H9 (cell line): ENCODE measurements at regions not wholly inside any gene's neighbourhood (a gene's known extent, or its start where the extent isn't known, plus 50 kb on each side); places are given as distances from the start of the nearest gene placed in this dataset.

Experiments
- DNase-seq: peaks from one replicate; pipeline ENCODE4 v3.0.0-alpha.2; 2017
- H2AFZ ChIP-seq: one replicate; pipeline ENCODE4 v1.6.1; 2013; ENCODE audit warnings: mild to moderate bottlenecking, low read length, control low read depth, moderate library complexity
- H2AK5ac ChIP-seq: 2 replicates; pipeline ENCODE4 v1.6.1; 2013; ENCODE audit warnings: low read length, control low read depth, mixed read lengths; ENCODE audit not compliant: insufficient read length
- H2BK120ac ChIP-seq: one replicate; pipeline ENCODE4 v1.6.1; 2013; ENCODE audit warnings: low read depth, mild to moderate bottlenecking, low read length, control low read depth, inconsistent platforms; ENCODE audit not compliant: poor library complexity, severe bottlenecking
- H2BK12ac ChIP-seq: 2 replicates; pipeline ENCODE4 v1.6.1; 2013; ENCODE audit warnings: low read length, control low read depth, mixed read lengths, low read depth; ENCODE audit not compliant: insufficient read length
- H2BK15ac ChIP-seq: 2 replicates; pipeline ENCODE4 v1.6.1; 2013; ENCODE audit warnings: low read depth, low read length, control low read depth
- H2BK20ac ChIP-seq: one replicate; pipeline ENCODE4 v1.6.1; 2013; ENCODE audit warnings: low read depth, mild to moderate bottlenecking, low read length, control low read depth, inconsistent platforms; ENCODE audit not compliant: poor library complexity, severe bottlenecking
- H2BK5ac ChIP-seq: 2 replicates; pipeline ENCODE4 v1.6.1; 2013; ENCODE audit warnings: low read length, control low read depth, mixed read lengths; ENCODE audit not compliant: insufficient read length
- H3K14ac ChIP-seq: 2 replicates; pipeline ENCODE4 v1.6.1; 2013; ENCODE audit warnings: low read length, control low read depth; ENCODE audit not compliant: insufficient read depth
- H3K18ac ChIP-seq: 2 replicates; pipeline ENCODE4 v1.6.1; 2013; ENCODE audit warnings: low read depth, mild to moderate bottlenecking, mixed read lengths, low read length, control low read depth; ENCODE audit not compliant: insufficient read length
- H3K23ac ChIP-seq: 2 replicates; pipeline ENCODE4 v1.6.1; 2013; ENCODE audit warnings: low read length, control low read depth, mixed read lengths, low read depth; ENCODE audit not compliant: insufficient read length
- H3K23me2 ChIP-seq: 2 replicates; pipeline ENCODE4 v1.6.1; 2013; ENCODE audit warnings: low read depth, mild to moderate bottlenecking, mixed read lengths, low read length, control low read depth; ENCODE audit not compliant: insufficient read length, poor library complexity, severe bottlenecking
- H3K27ac ChIP-seq: 2 replicates; pipeline ENCODE4 v1.5.1; 2013; ENCODE audit warnings: low read length, control low read depth, mixed read lengths, low read depth; ENCODE audit not compliant: insufficient read length
- H3K27me3 ChIP-seq: 2 replicates; pipeline ENCODE4 v1.6.1; 2013; ENCODE audit warnings: low read length, control low read depth, inconsistent platforms; ENCODE audit not compliant: insufficient read depth
- H3K4ac ChIP-seq: 2 replicates; pipeline ENCODE4 v1.6.1; 2013; ENCODE audit warnings: low read depth, mild to moderate bottlenecking, control low read depth, inconsistent platforms, low read length, moderate library complexity
- H3K4me1 ChIP-seq: 2 replicates; pipeline ENCODE4 v1.6.1; 2013; ENCODE audit warnings: low read length, control low read depth, inconsistent platforms; ENCODE audit not compliant: insufficient read depth
- H3K4me2 ChIP-seq: 2 replicates; pipeline ENCODE4 v1.6.1; 2013; ENCODE audit warnings: low read length, control low read depth, mixed read lengths; ENCODE audit not compliant: insufficient read length, insufficient read depth
- H3K56ac ChIP-seq: 2 replicates; pipeline ENCODE4 v1.6.1; 2013; ENCODE audit warnings: low read depth, mild to moderate bottlenecking, mixed read lengths, low read length, control low read depth; ENCODE audit not compliant: insufficient read length
- H3K79me1 ChIP-seq: 2 replicates; pipeline ENCODE4 v1.6.1; 2013; ENCODE audit warnings: low read depth, mild to moderate bottlenecking, moderate library complexity, low read length, control low read depth, inconsistent platforms; ENCODE audit not compliant: insufficient read depth, poor library complexity, severe bottlenecking
- H3K79me2 ChIP-seq: 2 replicates; pipeline ENCODE4 v1.6.1; 2013; ENCODE audit warnings: low read length, control low read depth, inconsistent platforms; ENCODE audit not compliant: insufficient read depth
- H3K9ac ChIP-seq: 2 replicates; pipeline ENCODE4 v1.6.1; 2013; ENCODE audit warnings: low read length, control low read depth, mixed read lengths; ENCODE audit not compliant: insufficient read length; ENCODE audit errors: extremely low read depth
- H3K9me3 ChIP-seq: one replicate; pipeline ENCODE4 v1.6.1; 2013; ENCODE audit warnings: low read depth, low read length, inconsistent platforms; ENCODE audit not compliant: control insufficient read depth
- H3T11ph ChIP-seq: one replicate; pipeline ENCODE4 v1.6.1; 2013; ENCODE audit warnings: mild to moderate bottlenecking, low read length, control low read depth, inconsistent platforms
- H4K20me1 ChIP-seq: one replicate; pipeline ENCODE4 v1.6.1; 2013; ENCODE audit not compliant: control insufficient read depth, insufficient read length, insufficient read depth
- H4K5ac ChIP-seq: 2 replicates; pipeline ENCODE4 v1.6.1; 2013; ENCODE audit warnings: low read depth, mild to moderate bottlenecking, mixed read lengths, low read length, control low read depth; ENCODE audit not compliant: insufficient read length
- H4K8ac ChIP-seq: replicated peaks from 2 replicates; pipeline ENCODE4 v1.6.1; 2013; ENCODE audit warnings: low read length, control low read depth, mixed read lengths, low read depth; ENCODE audit not compliant: insufficient read length
- H4K91ac ChIP-seq: 2 replicates; pipeline ENCODE4 v1.6.1; 2013; ENCODE audit warnings: low read depth, mild to moderate bottlenecking, moderate library complexity, mixed read lengths, low read length, control low read depth; ENCODE audit not compliant: insufficient read length
- H3K27ac Mint-ChIP-seq, 3 experiments: 2 replicates in 2 of 3; 3 replicates in 1 of 3; pipeline ENCODE4 v1.8.0; 2020 to 2021; ENCODE audit warnings: mixed read lengths in 3 of 3, mild to moderate bottlenecking in 1 of 3, moderate library complexity in 1 of 3
- H3K27me3 Mint-ChIP-seq: 2 replicates; pipeline ENCODE4 v1.8.0; 2021; ENCODE audit warnings: low read depth, mild to moderate bottlenecking, moderate library complexity, mixed read lengths
- H3K36me3 Mint-ChIP-seq, 3 experiments: 2 replicates in 2 of 3; 3 replicates in 1 of 3; pipeline ENCODE4 v1.8.0; 2020 to 2021; ENCODE audit warnings: low read depth in 3 of 3, mixed read lengths in 3 of 3; ENCODE audit not compliant: insufficient read depth in 1 of 3
- H3K4me1 Mint-ChIP-seq, 2 experiments: 2 replicates each; pipeline ENCODE4 v1.8.0; 2020; ENCODE audit warnings: mixed read lengths in 2 of 2
- H3K4me3 Mint-ChIP-seq, 2 experiments: 2 replicates in 1 of 2; 3 replicates in 1 of 2; pipeline ENCODE4 v1.8.0; 2020 to 2021; ENCODE audit warnings: mild to moderate bottlenecking in 2 of 2, mixed read lengths in 2 of 2, moderate library complexity in 1 of 2
- H3K9me3 Mint-ChIP-seq, 2 experiments: 2 replicates in 1 of 2; 3 replicates in 1 of 2; pipeline ENCODE4 v1.8.0; 2020; ENCODE audit warnings: mild to moderate bottlenecking in 2 of 2, mixed read lengths in 2 of 2, moderate library complexity in 1 of 2
- WGBS: extraction: QIAGEN DNeasy Blood & Tissue Kit; methylation state at CpG from one replicate; pipeline ENCODE4 v1.1.7; 2013; ENCODE audit warnings: missing lambda C conversion rate, low lambda C conversion rate, mixed read lengths; ENCODE audit not compliant: insufficient read length; ENCODE audit errors: extremely low coverage; 5-methylcytosine and 5-hydroxymethylcytosine counted together
- TF ChIP-seq, protein P1 (sequence below): fragments of 200-600 bp; sonication (generic); conservative IDR thresholded peaks from 3 replicates; pipeline ENCODE4 v1.8.0; 2021; ENCODE audit warnings: antibody characterized with exemption, mild to moderate bottlenecking

DNA sequence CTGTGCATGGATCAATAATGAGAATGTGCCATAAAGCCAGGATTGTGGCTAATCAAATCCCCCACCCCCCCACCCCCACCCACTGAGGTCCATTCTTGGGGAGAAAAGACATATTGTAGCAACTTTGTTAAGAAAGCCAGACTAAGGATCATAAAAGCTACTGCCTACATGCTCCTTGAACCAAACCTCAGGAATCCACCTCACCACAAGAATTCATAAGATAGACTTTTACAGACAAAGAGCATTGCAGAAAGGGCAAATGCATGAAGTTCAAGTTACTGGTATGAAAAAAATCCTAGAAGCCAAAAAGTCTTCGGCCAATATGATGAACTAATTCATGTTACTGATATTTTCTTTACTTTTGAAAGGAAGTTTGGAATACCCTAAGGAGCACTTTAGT is 187.9 kb upstream of the ARID1B start:
- H3K27me3 ChIP-seq = no peaks in the 10 kb centered on the region
- no peak overlapping the region for H3K14ac ChIP-seq
- no peak overlapping the region for H3K27ac ChIP-seq
- no peak overlapping the region for H3T11ph ChIP-seq
- no peak overlapping the region for H2AK5ac ChIP-seq
- H3K79me1 ChIP-seq = no peaks in the 10 kb centered on the region
- TF ChIP-seq, protein P1, sequence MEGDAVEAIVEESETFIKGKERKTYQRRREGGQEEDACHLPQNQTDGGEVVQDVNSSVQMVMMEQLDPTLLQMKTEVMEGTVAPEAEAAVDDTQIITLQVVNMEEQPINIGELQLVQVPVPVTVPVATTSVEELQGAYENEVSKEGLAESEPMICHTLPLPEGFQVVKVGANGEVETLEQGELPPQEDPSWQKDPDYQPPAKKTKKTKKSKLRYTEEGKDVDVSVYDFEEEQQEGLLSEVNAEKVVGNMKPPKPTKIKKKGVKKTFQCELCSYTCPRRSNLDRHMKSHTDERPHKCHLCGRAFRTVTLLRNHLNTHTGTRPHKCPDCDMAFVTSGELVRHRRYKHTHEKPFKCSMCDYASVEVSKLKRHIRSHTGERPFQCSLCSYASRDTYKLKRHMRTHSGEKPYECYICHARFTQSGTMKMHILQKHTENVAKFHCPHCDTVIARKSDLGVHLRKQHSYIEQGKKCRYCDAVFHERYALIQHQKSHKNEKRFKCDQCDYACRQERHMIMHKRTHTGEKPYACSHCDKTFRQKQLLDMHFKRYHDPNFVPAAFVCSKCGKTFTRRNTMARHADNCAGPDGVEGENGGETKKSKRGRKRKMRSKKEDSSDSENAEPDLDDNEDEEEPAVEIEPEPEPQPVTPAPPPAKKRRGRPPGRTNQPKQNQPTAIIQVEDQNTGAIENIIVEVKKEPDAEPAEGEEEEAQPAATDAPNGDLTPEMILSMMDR = no peak
- H3K4me2 ChIP-seq = no peak overlapping the region
- no peak overlapping the region for H3K9ac ChIP-seq
- no peak overlapping the region for H3K23ac ChIP-seq
- H2AFZ ChIP-seq = no peak overlapping the region
- Mint-ChIP-seq H3K4me3 (no peak overlapping the region), H3K27ac (no peak overlapping the region), H3K4me1 (peaks cover 0 to 9% of the 10 kb centered on the region in 2 experiments; a peak in 2 of 4 replicates), H3K36me3 (no peaks in the 10 kb centered on the region), H3K9me3 (no peaks in the 10 kb centered on the region), H3K27me3 (no peaks in the 10 kb centered on the region; the same call in 1 of the 2 replicates)
- no peak overlapping the region for H2BK15ac ChIP-seq
- no peaks in the 10 kb centered on the region for H4K20me1 ChIP-seq
- no peaks in the 10 kb centered on the region for H3K79me2 ChIP-seq
- H3K4ac ChIP-seq = no peak overlapping the region
- H2BK20ac ChIP-seq = no peak overlapping the region
- no peak overlapping the region for H2BK120ac ChIP-seq
- H2BK12ac ChIP-seq = no peak overlapping the region
- no peak overlapping the region for H4K91ac ChIP-seq
- no CpG with 5 or more reads among the region's 1 CpG for WGBS
- no peak overlapping the region for H2BK5ac ChIP-seq
- no peak for DNase-seq
- H3K9me3 ChIP-seq = no peaks in the 10 kb centered on the region
- no peaks in the 10 kb centered on the region for H3K23me2 ChIP-seq
- no peak overlapping the region for H4K8ac ChIP-seq
- no peaks in the 10 kb centered on the region for H3K4me1 ChIP-seq
- H3K18ac ChIP-seq = no peak overlapping the region
- H4K5ac ChIP-seq = no peak overlapping the region
- no peak overlapping the region for H3K56ac ChIP-seq
